ENCODE measurements at regions not wholly inside any gene's neighbourhood (a gene's known extent, or its start where the extent isn't known, plus 50 kb on each side); places are given as distances from the start of the nearest gene placed in this dataset.

DNA sequence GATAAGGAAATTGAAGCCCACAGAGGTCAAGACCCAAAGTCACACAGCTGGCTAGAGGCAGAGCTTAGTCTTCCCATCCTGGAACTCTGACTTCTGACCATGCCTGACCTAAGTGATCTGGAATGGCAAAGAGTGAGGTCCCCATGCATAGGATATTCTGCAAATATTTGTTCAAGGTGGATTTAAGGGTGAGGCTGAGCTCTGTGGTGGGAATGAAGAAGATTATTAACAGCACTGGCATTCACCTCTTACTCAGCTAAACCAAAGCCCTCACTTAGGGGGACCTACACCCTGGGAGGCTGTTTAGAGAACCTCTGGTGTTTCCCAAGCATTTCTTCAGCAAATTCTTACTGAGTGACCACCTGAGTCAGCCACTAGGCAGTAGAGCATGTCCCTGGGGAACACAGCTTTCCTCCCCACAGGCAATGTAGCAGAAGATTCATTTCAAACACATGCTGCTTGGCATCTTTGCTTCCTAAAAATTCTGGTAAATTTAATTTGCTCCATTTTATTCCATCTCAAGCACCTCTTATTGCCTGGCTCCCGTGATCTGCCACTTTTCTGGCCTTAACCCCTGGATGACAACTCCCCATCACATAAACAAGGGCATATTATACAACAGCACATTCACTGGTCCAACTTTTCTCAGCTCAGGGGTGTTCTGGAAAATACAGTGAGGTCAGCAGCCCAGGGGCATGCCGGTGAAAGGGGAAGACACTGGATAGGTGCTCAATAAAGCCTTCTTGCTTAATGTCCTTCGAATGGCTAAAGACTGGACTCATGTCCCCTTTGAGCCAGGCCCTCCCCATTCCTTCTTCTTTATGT, 176.0 kb downstream of the ABHD5 start:
- TF ChIP-seq, protein P1, sequence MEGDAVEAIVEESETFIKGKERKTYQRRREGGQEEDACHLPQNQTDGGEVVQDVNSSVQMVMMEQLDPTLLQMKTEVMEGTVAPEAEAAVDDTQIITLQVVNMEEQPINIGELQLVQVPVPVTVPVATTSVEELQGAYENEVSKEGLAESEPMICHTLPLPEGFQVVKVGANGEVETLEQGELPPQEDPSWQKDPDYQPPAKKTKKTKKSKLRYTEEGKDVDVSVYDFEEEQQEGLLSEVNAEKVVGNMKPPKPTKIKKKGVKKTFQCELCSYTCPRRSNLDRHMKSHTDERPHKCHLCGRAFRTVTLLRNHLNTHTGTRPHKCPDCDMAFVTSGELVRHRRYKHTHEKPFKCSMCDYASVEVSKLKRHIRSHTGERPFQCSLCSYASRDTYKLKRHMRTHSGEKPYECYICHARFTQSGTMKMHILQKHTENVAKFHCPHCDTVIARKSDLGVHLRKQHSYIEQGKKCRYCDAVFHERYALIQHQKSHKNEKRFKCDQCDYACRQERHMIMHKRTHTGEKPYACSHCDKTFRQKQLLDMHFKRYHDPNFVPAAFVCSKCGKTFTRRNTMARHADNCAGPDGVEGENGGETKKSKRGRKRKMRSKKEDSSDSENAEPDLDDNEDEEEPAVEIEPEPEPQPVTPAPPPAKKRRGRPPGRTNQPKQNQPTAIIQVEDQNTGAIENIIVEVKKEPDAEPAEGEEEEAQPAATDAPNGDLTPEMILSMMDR (IDR thresholded peaks at IDR 0.05), result no peak
- TF ChIP-seq EZH2 (IDR thresholded peaks at IDR 0.05; ENCODE audit: borderline replicate concordance, insufficient read depth, low read depth, low read length, poor library complexity, severe bottlenecking), result no peak
